Chondrocyte (in vitro differentiated cells): ENCODE measurements at regions not wholly inside any gene's neighbourhood (a gene's known extent, or its start where the extent isn't known, plus 50 kb on each side); places are given as distances from the start of the nearest gene placed in this dataset.
"Not testable (repeated sequence)": the region's sequence is repeated elsewhere in the genome, so short reads cannot be mapped to it uniquely, and the experiment has no call there.

Source experiments
- DNase-seq: peaks from one replicate; pipeline ENCODE4 v3.0.0; 2021; ENCODE audit warnings: mixed read lengths, low spot score
- H3K27ac Mint-ChIP-seq: one replicate; pipeline ENCODE4 v1.8.0; 2021; ENCODE audit warnings: mild to moderate bottlenecking, moderate library complexity, mixed read lengths; ENCODE audit not compliant: unreplicated experiment
- H3K27me3 Mint-ChIP-seq: 2 replicates; pipeline ENCODE4 v1.8.0; 2021; ENCODE audit warnings: low read depth, mixed read lengths
- H3K36me3 Mint-ChIP-seq: 2 replicates; pipeline ENCODE4 v1.8.0; 2021; ENCODE audit warnings: low read depth, mixed read lengths
- H3K4me1 Mint-ChIP-seq: 2 replicates; pipeline ENCODE4 v1.8.0; 2021; ENCODE audit warnings: low read depth, mild to moderate bottlenecking, mixed read lengths
- H3K4me3 Mint-ChIP-seq: one replicate; pipeline ENCODE4 v1.8.0; 2021; ENCODE audit warnings: mild to moderate bottlenecking, moderate library complexity, mixed read lengths; ENCODE audit not compliant: unreplicated experiment
- H3K9me3 Mint-ChIP-seq: 2 replicates; pipeline ENCODE4 v1.8.0; 2021; ENCODE audit warnings: low read depth, mixed read lengths
- TF ChIP-seq, protein P1 (sequence below): fragments of 200-600 bp; sonication (generic); IDR thresholded peaks from 2 replicates; pipeline ENCODE4 v1.5.0; 2021; ENCODE audit warnings: antibody characterized with exemption, mild to moderate bottlenecking, moderate library complexity

- no peaks in the 10 kb centered on the region for H3K4me1 Mint-ChIP-seq
- H3K36me3 Mint-ChIP-seq = no peaks in the 10 kb centered on the region
- no peak for DNase-seq
- H3K9me3 Mint-ChIP-seq = peaks cover 10% of the 10 kb centered on the region
- H3K27me3 Mint-ChIP-seq = no peaks in the 10 kb centered on the region
- no peak overlapping the region for H3K27ac Mint-ChIP-seq
- no peak overlapping the region for H3K4me3 Mint-ChIP-seq
- TF ChIP-seq, protein P1, sequence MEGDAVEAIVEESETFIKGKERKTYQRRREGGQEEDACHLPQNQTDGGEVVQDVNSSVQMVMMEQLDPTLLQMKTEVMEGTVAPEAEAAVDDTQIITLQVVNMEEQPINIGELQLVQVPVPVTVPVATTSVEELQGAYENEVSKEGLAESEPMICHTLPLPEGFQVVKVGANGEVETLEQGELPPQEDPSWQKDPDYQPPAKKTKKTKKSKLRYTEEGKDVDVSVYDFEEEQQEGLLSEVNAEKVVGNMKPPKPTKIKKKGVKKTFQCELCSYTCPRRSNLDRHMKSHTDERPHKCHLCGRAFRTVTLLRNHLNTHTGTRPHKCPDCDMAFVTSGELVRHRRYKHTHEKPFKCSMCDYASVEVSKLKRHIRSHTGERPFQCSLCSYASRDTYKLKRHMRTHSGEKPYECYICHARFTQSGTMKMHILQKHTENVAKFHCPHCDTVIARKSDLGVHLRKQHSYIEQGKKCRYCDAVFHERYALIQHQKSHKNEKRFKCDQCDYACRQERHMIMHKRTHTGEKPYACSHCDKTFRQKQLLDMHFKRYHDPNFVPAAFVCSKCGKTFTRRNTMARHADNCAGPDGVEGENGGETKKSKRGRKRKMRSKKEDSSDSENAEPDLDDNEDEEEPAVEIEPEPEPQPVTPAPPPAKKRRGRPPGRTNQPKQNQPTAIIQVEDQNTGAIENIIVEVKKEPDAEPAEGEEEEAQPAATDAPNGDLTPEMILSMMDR = no peak
Observed at GRCh38 chr18:41052625-41053024, 902.4 kb upstream of the PIK3C3 start.

GRCh38 chr18:41046250-41046649 is 908.8 kb upstream of the PIK3C3 start:
- H3K4me3 Mint-ChIP-seq, H3K4me1 Mint-ChIP-seq, H3K27ac Mint-ChIP-seq, H3K27me3 Mint-ChIP-seq, DNase-seq, H3K36me3 Mint-ChIP-seq, H3K9me3 Mint-ChIP-seq: not testable (repeated sequence)

DNA sequence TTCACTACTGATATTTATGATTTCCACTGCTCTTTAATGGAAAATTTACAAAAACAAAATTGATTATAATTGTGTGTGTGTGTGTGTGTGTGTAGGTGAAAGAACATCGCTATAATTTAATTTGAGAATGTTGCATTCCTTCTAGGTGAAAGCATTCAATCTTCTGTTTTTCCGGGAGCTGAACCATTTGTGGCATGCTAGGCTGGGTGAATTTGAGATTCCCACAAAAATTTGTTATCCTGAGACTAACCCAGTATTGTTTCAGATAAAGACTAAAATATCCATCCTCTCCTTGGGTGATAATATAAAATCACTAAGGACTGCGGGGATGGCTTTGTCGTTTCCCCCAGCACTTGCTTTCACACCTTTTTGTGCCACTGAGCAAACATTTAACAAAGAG is 911.2 kb upstream of the PIK3C3 start:
- TF ChIP-seq, protein P1 = no peak
- no peaks in the 10 kb centered on the region for H3K27me3 Mint-ChIP-seq
- H3K27ac Mint-ChIP-seq = no peak overlapping the region
- peaks cover 7% of the 10 kb centered on the region for H3K4me1 Mint-ChIP-seq
- H3K4me3 Mint-ChIP-seq = no peak overlapping the region
- peaks cover 5% of the 10 kb centered on the region for H3K9me3 Mint-ChIP-seq
- peaks cover 2% of the 10 kb centered on the region for H3K36me3 Mint-ChIP-seq
- no peak for DNase-seq

DNA sequence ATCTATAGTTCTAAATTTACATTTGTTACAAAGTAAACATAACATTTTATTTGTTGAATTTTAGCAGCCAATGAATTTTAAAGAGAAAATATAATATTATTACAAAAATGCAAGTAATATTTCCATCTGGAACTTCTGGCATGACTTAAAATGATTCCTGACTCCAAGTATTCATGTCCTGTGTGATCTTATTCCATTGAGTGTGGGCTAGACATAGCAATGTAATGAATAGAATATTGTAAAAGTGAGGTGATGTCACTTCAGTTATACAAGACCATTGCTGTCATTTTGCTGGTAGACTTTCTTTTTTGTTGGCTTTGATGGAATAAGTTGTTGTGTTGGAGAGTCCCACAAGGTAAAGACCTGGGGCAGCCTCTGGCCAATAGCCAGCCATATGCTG is 912.2 kb upstream of the PIK3C3 start:
- DNase-seq = no peak
- H3K9me3 Mint-ChIP-seq = peaks cover 5% of the 10 kb centered on the region

GRCh38 chr18:41038071-41038470 is 917.0 kb upstream of the PIK3C3 start:
- peaks cover 2% of the 10 kb centered on the region for H3K36me3 Mint-ChIP-seq
- H3K27ac Mint-ChIP-seq = no peak overlapping the region
- TF ChIP-seq, protein P1 = no peak
- no peak for DNase-seq
- peaks cover 7% of the 10 kb centered on the region for H3K4me1 Mint-ChIP-seq
- H3K4me3 Mint-ChIP-seq = no peak overlapping the region
- H3K9me3 Mint-ChIP-seq = peaks cover 5% of the 10 kb centered on the region
- no peaks in the 10 kb centered on the region for H3K27me3 Mint-ChIP-seq

More for the DNA sequence above, 912.2 kb upstream of the PIK3C3 start:
- Mint-ChIP-seq H3K4me3 (no peak overlapping the region), H3K36me3 (peaks cover 2% of the 10 kb centered on the region), H3K27me3 (no peaks in the 10 kb centered on the region), H3K4me1 (peaks cover 9% of the 10 kb centered on the region), H3K27ac (no peak overlapping the region)
- TF ChIP-seq, protein P1 = no peak

- H3K4me3 Mint-ChIP-seq = no peak overlapping the region
- no peak for DNase-seq
- H3K27me3 Mint-ChIP-seq = no peaks in the 10 kb centered on the region
- H3K4me1 Mint-ChIP-seq = peaks cover 7% of the 10 kb centered on the region
- H3K36me3 Mint-ChIP-seq = peaks cover 2% of the 10 kb centered on the region
- H3K27ac Mint-ChIP-seq = no peak overlapping the region
- H3K9me3 Mint-ChIP-seq = peaks cover 5% of the 10 kb centered on the region
- TF ChIP-seq, protein P1 = no peak
Observed at GRCh38 chr18:41036346-41036745, 918.7 kb upstream of the PIK3C3 start.
